Hematopoietic multipotent progenitor cell treated with erythropoietin and hydrocortisone succinate and interleukin-3 and kit ligand, for 8 days (in vitro differentiated cells): ENCODE measurements at regions not wholly inside any gene's neighbourhood (a gene's known extent, or its start where the extent isn't known, plus 50 kb on each side); places are given as distances from the start of the nearest gene placed in this dataset.
"Not testable (repeated sequence)": the region's sequence is repeated elsewhere in the genome, so short reads cannot be mapped to it uniquely, and the experiment has no call there.

ENCODE experiments used
- DNase-seq: peaks from one replicate; pipeline ENCODE4 v3.0.0-alpha.2; 2015

DNA sequence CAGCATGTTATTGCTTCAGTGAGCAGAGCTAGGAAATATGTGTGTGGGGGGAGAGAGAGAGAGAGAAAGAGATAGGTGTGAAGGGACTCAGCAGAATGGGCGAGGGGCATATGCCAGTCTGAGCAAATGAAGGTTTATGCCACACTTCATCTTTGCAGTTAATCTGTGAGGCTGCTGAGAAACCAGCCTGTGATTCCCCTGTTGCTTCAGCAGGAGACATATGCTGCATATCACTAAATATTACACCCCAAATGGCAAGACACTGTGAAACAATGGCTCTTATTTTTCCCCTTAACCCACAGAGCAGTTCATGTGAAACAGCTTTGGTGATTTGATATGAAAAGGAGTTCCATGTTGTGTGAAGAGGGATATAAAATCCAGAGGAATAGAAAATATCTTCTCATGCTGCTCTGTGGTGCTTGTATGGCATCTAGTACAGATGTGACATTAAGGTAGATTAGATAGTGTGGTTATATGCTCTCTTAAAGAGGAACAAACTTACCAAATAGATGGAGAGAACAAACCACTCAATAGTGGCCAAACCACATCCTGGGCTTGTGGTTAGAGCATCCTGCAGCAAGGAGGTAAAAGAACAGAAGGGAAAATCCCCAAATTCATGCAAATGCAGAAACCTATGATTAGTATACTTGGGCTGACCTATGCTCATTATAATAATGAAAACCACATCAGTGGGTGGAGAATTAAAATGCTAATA lies 864.2 kb downstream of the FAM181B start:
- DNase-seq = peak; percentile 58

- no peak for DNase-seq
Observed at GRCh38 chr11:81866896-81867295, 866.8 kb downstream of the FAM181B start.

DNA sequence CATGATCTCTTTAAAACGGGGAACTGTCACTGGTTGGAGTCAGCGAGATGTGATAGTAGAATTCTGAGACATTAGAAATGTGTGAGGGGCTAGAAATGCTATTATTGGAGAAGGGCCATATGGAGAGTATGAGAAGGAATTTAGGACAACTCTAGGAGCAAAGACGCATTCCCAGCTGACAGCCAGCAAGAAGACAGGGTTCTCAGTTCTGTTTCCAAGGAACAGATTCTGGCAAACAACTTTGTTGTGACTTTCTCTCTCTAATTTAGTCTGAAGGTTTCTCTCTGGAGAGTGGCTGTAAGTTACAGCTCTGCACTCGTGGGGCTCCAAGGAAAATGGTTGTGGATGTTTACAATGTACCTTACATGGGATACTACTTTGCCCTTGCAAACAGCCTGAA lies 876.3 kb downstream of the FAM181B start:
- no peak for DNase-seq

- no peak for DNase-seq
Observed at GRCh38 chr11:81853791-81854190, 879.9 kb downstream of the FAM181B start.

GRCh38 chr11:81852896-81853295 lies 880.8 kb downstream of the FAM181B start:
- no peak for DNase-seq

DNA sequence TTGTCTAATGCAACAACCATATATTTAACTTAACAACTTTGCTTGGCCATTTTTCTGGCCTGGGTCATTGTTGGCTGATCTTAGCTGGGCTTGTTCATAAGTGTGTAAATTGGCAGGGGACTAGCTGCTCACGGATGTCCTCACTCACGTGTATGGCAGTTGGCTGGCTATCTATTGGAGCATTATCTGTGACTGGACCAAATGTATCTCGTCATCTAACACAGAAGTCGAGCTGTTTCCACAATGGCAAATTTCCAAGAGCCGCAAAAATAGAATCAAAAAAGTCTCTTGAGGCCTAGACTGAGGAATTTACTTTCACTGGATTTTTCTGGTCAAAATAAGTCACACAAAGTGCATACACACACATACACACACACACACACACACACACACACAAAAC lies 893.3 kb downstream of the FAM181B start:
- DNase-seq = no peak

- no peak for DNase-seq
Observed at GRCh38 chr11:81839976-81840375, 893.7 kb downstream of the FAM181B start.

- DNase-seq = no peak
Observed at GRCh38 chr11:81839016-81839415, 894.6 kb downstream of the FAM181B start.

DNA sequence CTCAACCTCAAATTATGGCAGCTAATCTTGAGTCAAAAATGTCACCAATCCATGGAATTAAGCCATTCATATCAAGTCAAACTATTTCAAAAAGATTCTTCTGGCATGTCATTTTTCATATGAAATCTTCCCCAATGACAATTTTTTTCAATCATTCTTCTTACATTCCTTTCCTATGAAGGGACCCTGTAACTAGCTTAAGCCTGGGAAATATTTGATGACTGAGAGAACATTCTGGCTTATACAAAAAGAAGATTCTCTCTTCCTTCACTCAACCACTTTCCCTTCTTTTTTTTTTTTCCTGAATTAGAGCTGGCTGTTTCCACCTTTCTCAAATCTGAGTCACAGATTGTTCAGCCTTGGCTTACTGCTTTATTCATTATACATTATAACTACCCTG lies 903.7 kb downstream of the FAM181B start:
- DNase-seq = no peak

GRCh38 chr11:81825346-81825745 lies 908.3 kb downstream of the FAM181B start:
- DNase-seq = no peak

- DNase-seq = no peak
Observed at GRCh38 chr11:81819462-81819861, 914.2 kb downstream of the FAM181B start.

DNA sequence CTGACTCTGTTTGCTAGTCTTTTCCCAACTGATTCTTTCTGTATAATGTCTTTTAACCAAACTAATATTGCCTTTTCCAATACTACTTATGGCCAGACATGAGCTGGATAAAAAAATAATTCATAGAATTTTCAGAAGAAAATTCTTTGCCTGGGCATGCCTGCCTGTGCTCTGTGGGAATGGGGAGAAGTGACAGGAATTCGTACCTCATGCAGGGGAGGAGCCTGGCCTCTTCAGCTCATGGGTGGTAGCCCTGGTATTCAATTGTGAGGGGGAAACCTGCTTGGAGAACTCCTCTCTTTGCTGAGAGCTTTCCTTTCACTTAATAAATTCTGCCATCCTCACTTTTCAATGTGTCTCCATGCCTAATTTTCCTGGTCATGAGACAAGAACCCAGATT lies 928.8 kb downstream of the FAM181B start:
- DNase-seq = no peak

DNA sequence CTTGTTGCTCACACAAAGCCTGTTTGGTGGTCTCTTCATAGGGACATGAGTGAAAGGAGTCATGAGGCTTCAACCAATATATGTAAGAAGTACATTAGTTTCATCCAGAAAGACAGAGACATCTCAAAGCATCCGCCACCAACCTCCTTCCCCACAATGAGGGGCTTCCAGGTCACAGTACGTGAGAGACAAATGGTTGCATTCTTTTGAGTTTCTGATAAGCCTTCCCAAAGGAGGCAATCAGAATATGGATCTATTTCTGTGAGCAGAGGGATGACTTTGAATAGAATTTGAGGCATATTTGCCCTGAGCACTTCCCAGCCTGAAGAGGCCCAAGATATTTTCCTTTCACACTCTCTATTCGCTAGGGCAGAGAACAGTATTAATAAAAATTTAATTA lies 931.1 kb downstream of the FAM181B start:
- no peak for DNase-seq

GRCh38 chr11:81792416-81792815 lies 941.2 kb downstream of the FAM181B start:
- no peak for DNase-seq

DNA sequence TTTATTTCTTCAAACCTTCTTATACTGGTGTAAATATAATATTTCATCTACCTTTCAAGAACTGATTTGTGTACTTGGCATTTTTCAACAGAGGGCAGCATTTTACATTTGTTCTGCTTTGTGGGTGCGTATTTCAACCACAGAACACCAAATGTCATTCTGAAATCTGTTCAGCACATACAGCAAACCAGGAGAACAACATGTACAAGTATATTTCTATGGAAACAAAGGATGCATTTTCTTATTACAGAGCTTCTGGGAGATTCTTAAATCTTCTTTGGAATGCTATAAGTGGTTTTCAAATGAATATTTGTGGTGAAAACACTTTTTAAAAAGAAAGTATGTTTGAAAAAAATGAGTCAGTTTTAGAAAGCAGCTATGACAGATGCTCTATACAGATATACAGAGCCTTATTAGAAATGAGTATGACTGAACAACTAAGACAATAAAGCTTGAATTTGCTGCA lies 946.0 kb downstream of the FAM181B start:
- peak; percentile 5 for DNase-seq

GRCh38 chr11:81772166-81772565 lies 961.5 kb downstream of the FAM181B start:
- no peak for DNase-seq

- not testable (repeated sequence) for DNase-seq
Observed at GRCh38 chr11:81769906-81770305, 963.8 kb downstream of the FAM181B start.

DNA sequence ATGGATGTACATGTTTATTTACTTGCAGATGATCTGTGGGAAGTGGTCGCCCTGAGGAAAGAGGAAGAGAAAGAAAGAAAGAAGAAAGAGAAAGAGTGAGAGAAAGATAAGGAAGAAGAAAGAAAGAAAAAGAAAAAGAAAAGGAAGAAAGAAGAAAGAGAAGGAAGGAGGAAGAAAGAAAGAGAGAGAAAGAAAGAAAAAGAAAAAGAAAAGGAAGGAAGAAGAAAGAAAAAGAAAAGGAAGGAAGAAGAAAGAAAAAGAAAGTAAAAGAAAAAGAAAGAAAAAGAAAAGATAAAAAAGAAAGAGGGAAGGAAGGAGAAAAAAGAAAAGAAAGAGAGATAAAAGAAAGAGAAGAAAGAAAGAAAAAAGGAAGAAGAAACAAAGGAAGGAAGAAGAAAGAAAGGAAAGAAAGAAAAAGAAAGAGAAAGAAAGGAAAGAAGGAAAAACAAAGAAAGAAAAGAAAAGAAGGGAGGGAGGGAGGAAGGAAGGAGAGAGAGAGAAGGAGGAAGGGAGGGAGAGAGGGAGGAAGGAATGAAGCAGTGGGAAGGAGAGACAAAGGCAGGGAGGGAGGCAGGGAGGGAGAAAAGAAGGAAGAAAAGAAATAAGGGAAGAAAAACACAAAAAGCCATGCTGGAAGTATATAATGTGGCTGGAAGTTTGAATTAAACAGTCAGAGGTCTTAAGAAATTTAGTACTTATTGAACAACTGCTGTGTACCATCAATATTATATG lies 976.6 kb downstream of the FAM181B start:
- no peak for DNase-seq

- no peak for DNase-seq
Observed at GRCh38 chr11:81749245-81749644, 984.4 kb downstream of the FAM181B start.

GRCh38 chr11:81744336-81745116 lies 989.1 kb downstream of the FAM181B start:
- DNase-seq = no peak

GRCh38 chr11:81725701-81726100 lies 1008.0 kb downstream of the FAM181B start:
- DNase-seq = no peak

- no peak for DNase-seq
Observed at GRCh38 chr11:81717695-81718094, 1016.0 kb downstream of the FAM181B start.

DNA sequence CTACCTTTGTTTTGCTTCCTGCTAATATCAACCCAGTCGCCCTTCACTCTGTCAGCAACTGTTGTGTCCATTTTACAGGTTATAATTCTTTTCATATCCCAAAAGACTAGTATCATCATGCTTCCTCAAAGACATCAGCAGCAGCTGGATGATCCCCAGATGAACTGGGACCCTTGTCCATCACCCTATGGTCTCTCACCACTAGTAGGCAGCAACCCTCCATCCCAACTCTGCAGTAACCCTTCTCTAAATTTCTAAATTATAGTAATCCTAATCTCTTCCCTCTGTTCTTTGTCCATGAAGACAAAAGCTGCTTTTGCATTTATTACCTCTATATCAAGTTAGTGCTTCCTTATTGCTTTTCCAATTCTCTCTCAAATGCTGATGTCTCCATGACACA lies 1025.8 kb downstream of the FAM181B start:
- DNase-seq = no peak

- DNase-seq = no peak
Observed at GRCh38 chr11:81705283-81705682, 1028.4 kb downstream of the FAM181B start.
